Nucleus accumbens (tissue), 56 donors: ENCODE measurements at regions not wholly inside any gene's neighbourhood (a gene's known extent, or its start where the extent isn't known, plus 50 kb on each side); places are given as distances from the start of the nearest gene placed in this dataset.

ENCODE experiments used
- DNase-seq, 56 donors: peaks; one replicate each; lab custom pipeline; 2025; lab: John Stamatoyannopoulos, UW

- DNase-seq = no peak
These were observed 50.0 kb upstream of the LCTL start for GRCh38 chr15:66615846-66616245.

DNA sequence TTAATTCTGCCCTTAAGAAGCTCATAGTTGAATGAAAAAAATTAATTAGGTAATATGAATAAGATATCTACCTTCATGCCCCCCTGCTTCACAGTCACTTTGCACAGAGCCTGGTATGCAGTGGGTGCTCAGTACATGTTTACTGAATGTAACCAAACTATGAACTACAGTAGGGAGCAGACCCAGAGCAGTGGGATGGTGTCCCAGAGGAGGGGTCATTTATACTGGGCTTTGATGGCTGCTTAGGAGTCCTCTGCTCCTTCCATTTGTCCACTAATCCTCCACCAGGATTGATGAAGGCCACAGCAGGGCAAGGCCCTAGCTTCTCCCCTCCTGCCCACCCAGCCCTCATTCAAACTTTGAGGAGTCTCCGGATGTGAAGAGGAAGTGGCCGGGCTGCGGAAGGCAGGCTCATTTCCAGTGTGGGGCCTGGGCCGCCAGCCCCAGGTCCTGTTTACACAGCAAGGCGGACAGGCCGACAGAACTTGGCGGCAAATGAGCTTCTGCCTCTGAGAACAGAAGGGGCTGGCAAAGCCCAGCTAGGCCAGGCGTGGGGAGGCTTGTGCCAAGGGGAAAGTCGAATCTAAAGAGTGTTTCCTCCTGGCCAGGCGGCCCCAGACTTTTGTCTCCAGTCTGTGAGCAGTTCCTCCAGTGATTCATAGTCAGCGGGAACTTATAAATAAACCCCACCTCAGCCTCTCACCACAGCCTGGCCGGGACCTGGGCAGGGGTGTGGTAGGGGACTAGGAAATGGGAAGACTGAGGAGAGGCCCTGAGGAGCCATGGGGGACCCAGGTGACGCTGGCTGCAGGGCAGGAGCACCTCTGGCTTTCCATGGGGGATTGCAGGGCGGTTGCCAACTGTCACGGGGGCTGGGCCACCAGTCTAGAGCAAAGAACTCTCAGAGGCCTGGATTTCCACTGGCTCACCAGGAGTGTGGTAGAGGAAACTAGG is 51.6 kb upstream of the LCTL start:
- DNase-seq = peak in 50 of 56 donors; percentile 4 to 83 (median 50)

DNA sequence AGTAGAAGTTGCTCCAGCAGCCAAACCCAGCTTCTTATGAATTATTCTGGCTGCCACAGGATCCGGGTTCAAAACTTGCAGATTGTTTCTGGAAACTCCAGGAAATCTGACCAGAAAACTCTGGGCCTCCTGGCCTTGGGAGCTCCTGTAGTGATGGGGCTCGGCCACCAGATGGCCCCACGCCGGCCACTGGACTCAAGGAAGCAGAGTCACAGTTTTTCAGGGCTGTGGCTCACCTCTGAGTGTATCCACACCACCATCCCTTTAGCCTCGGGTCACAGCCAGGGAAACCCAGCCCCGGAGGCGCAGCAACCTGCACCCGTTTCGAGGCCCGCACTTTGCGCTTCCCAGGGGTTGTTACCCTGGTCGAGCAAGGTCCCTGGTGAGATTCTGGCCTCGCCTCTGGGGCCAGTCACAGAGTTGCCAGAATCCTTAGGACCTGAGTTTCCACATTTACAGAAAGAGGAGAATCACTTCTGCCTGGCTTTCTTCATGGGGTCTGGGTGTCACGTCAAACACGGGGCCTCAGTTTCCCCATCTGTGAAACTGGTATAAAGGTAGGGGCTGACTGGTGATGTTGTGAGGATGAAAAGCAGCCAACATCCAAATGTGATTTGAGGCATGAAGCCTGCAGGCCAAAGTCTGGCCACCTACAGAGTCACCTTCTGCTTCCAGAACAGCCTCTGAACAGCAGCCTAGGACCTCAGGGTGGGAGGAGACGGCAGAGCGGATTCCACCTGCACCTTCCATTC is 53.5 kb upstream of the LCTL start:
- peak in 31 of 56 donors; percentile 2 to 64 (median 11) for DNase-seq

GRCh38 chr15:66620341-66620740 is 54.5 kb upstream of the LCTL start:
- no peak for DNase-seq

DNA sequence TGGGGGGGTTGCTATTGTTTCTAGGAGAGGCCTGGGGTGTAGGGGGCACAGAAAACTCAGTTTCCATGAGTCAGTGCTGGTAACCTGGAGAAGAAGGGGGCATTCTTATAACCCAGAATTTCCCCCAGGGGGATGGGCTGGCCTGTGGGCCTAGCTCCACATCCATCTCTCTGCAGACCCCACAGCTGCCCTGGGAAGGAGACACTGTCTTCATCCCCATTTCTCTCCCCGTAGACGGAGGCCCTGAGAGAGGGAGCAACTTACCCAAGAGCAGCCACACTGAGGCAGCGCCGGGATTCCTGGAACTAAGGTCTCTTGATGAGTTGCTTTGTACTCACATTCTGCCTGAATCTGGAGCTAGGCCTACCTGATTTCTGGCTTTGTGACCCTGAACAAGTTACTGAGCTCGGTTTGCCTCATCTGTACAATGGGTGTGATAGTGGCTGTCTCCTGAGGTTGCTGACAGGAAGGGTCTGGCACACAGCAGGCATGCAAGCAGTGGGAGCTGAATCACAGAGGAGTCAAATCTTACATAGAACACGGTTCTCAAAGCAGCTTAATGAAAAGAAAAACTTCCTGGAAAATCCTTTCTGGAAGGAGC is 55.0 kb upstream of the LCTL start:
- DNase-seq = no peak

- DNase-seq = no peak
These were observed 56.0 kb upstream of the LCTL start for GRCh38 chr15:66621491-66622467.

GRCh38 chr15:66622591-66623022 is 56.8 kb upstream of the LCTL start:
- DNase-seq = no peak

DNA sequence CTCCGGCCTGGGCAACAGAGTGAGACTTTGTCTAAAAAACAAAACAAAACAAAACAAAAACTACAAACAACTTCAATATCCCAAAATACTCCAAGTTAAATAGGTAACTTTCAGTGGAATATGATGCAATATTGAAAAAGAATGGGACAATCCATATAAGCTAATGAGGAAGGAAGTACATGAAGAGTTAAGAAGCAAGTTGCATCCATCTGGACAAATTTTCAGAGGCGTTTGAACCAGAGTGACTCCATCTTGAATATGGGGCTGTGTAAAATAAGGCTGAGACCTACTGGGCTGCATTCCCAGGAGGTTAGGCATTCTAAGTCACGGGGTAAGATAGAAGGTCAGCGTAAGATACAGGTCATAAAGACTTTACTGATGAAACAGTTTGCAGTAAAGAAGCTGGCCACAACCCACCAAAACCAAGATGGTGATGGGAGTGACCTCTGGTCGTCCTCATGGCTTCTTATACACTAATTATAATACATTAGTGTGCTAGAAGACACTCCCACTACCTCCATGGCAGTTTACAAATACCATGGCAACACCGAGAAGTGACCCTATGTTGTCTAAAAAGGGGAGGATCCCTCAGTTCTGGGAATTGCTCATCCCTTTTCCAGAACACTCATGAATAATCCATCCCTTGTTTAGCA is 58.1 kb upstream of the LCTL start:
- no peak for DNase-seq

DNA sequence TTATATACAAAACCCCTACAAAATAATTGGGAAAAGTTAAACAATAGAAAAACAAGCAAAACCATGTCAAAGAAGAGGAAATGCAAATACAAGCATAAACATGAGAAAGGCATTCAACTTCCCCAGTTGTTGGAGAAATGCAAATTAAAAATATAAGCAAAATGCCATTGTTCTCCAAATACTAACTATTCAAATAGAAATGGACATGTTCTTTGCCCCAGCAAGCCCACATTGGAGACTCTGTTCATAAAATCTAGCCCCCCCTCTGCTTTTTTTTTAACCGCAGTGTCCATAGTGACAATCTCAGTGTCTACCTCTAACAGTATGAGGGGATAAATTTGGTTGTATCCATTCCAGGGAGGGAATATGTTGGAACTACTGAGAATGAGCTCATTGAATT is 59.7 kb upstream of the LCTL start:
- no peak for DNase-seq

DNA sequence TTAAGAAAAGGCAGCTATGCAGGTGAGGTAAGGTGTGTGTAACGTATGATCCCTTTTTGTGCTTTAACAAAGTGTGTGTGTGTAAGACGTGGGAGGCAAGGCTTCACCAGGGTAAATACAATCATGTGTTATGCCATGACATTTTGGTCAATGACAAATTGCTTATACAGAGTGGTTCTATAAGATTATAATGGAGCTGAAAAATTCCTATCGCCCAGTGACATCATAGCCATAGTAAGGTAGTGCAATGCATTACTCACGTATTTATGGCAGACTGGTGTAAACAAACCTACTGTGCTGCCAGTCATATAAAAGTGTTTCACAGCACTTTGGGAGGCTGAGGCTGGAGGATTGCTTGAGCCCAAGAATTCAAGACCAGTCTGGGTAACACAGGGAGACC is 60.2 kb upstream of the LCTL start:
- DNase-seq = no peak

DNA sequence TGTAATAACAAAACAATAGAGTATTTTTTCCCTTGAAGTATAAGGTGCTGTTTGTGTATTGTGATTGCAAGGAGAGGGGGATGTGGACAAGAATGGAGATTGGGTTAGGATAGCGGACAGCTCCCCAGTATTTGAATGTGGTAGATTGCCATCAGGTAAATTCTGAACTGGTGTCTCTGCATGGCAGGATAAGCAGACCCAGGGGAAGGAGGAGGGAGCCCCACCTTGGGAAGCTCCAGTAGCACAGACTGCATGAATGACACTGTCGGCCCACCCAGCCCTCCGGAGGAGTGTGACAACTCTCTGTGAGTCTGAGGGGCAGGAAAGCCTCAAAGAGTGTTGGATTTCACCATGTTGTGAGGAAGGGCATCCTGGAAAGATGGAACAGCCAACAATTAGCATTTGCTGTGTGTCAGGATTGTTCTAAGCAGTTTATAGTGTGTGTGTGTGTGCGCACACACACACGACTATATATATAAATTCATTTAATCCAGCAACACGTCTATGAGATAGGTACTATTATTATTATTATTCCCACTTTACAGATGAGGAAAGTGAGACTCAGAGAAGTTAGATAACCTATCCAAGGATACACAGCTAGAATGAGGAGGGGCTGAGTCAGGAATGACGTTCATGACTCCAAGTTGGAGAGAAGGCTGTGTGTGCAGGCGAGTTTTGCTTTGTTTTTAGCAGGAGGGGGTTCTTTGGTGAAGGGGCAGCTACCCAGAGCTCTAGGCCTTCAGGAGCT is 63.4 kb upstream of the LCTL start:
- DNase-seq = no peak

DNA sequence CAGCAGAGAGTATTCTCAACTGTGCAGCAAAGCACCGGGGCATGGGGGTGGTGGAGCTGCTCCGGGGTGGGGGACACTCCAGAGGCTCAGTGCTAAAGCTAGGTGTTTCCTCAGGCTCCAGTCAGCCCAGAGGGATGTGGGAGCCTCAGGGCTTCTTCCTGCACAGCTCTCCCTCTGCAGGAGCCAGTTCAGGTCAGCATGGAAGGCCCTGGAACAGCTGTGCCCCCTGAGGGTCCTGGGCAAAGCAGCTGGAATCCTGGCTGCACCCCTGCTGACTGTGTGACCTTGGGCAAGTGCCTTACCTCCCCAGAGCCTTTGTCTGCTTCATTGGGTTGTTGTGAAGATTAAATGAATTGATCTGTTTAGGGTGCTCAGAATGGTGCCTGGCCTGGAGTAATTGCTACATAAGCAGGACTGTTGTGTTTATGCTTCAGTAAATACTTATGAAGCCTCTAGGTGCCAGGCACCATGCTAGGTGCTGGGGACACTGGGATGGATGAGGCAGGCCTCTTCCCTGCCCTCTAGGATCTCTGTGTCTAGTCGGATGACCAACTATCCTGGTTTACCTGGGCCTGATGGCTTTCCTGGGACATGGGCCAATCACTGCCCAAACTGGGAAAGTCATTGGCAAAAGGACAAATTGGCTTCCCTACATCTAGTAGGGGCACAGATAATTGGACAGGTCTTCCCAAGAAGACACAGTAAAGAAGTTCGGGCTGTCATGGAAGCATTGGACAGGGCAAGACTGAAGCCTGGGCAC is 64.2 kb upstream of the LCTL start:
- DNase-seq = no peak

- DNase-seq = no peak
These were observed 65.1 kb upstream of the LCTL start for GRCh38 chr15:66630801-66631351.

GRCh38 chr15:66631616-66632263 is 65.9 kb upstream of the LCTL start:
- no peak for DNase-seq

- no peak for DNase-seq
These were observed 67.5 kb upstream of the LCTL start for GRCh38 chr15:66633041-66633937.

DNA sequence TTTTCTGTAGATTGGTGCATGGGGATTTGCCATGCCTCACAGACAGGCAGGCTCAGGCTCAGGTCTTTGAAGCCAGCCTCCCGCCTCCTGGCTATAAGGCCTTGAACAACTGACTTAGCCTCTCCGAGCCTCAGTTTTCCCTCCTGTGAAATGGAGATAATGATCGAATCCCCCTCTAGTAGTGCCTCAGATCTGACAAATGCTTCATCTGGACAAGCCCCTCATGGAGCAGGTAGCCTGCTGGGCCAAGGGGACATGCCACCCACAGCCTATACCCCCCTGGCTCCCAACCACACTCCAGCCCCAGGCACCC is 68.1 kb upstream of the LCTL start:
- DNase-seq = no peak
